ENCODE measurements at regions not wholly inside any gene's neighbourhood (a gene's known extent, or its start where the extent isn't known, plus 50 kb on each side); places are given as distances from the start of the nearest gene placed in this dataset.

DNA sequence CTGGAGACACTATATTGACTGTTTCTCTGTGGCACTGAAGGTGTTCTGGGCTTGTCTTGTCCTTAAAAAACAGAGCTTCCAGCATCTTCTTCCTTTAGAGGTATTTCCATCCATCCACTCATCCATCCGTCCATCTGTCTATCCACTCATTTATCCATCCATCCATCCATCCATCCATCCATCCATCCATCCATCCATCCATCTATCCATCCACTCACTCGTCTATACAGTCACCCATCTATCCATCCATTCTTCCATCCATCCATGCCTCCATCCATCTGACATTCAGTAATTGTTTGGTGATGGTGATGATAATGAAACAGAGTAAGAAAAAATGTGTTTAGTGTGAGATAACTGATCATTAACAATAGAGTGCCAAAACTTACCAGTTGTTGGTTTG, 334.8 kb downstream of the NSG2 start:
- H2AFZ ChIP-seq (ENCODE audit: low read length) = no peak overlapping the region
- no peak overlapping the region for H2BK12ac ChIP-seq (ENCODE audit: low read depth, low read length)
- H4K8ac ChIP-seq (ENCODE audit: extremely low read depth, insufficient read depth, low read length) = no peak overlapping the region
- no peak overlapping the region for H2BK15ac ChIP-seq (ENCODE audit: low read length)
- H3K23me2 ChIP-seq (ENCODE audit: low read depth, low read length) = peaks cover 3% of the 10 kb centered on the region; the same call in 1 of the 2 replicates
- no peak overlapping the region for H3K23ac ChIP-seq (ENCODE audit: insufficient read length)
- no peak overlapping the region for H3K27ac ChIP-seq (ENCODE audit: low read depth, low read length)
- no peak overlapping the region for H2BK120ac ChIP-seq (replicated peaks; ENCODE audit: low read depth, low read length)
- H3K79me2 ChIP-seq (ENCODE audit: control insufficient read depth in 1 of 2, insufficient read depth in 2 of 2, low read length in 2 of 2) = no peaks in the 10 kb centered on the region
- H3K9me3 ChIP-seq (ENCODE audit: insufficient read depth in 2 of 2, low read depth in 1 of 2, low read length in 1 of 2) = peaks cover 0 to 2% of the 10 kb centered on the region in 2 experiments; a peak in 1 of 4 replicates
- H3K27me3 ChIP-seq (replicated peaks in 1 of 4; ENCODE audit: control insufficient read depth in 3 of 4, extremely low read depth in 1 of 4, insufficient read depth in 3 of 4, low read length in 3 of 4) = no peaks in the 10 kb centered on the region
- H3K56ac ChIP-seq (replicated peaks; ENCODE audit: insufficient read length, low read depth, low read length) = no peak overlapping the region
- no peak overlapping the region for H3K9ac ChIP-seq (replicated peaks in 1 of 4; ENCODE audit: extremely low read depth in 1 of 4, low read depth in 3 of 4, low read length in 3 of 4)
- H3K36me3 ChIP-seq (ENCODE audit: control insufficient read depth in 2 of 4, insufficient read depth in 4 of 4, low read length in 3 of 4) = no peaks in the 10 kb centered on the region
- no peak for TF ChIP-seq KDM1A (IDR thresholded peaks at IDR 0.05; ENCODE audit: borderline replicate concordance, low read length)
- H2BK5ac ChIP-seq (ENCODE audit: low read depth, low read length) = no peak overlapping the region
- DNase-seq (ENCODE audit: low read depth in 1 of 2, low spot score in 2 of 2) (no peak), FAIRE-seq (no peak)
- H2BK20ac ChIP-seq (ENCODE audit: low read length) = no peak overlapping the region
- ChIA-PET CTCF (ENCODE audit: partially characterized antibody) (no interaction called here), POLR2A (ENCODE audit: partially characterized antibody) (no interaction called here)
- H4K20me1 ChIP-seq (replicated peaks in 1 of 2; ENCODE audit: control insufficient read depth in 1 of 2, insufficient read depth in 2 of 2, low read length in 2 of 2) = no peaks in the 10 kb centered on the region
- H2AK5ac ChIP-seq (ENCODE audit: low read depth, low read length) = no peak overlapping the region
- H3K18ac ChIP-seq (ENCODE audit: extremely low read depth, low read length) = no peak overlapping the region
- no peak overlapping the region for H3K4me2 ChIP-seq (ENCODE audit: insufficient read depth in 1 of 2, low read depth in 2 of 2, low read length in 2 of 2)
- H4K5ac ChIP-seq (ENCODE audit: insufficient read length, low read depth, low read length) = no peak overlapping the region
- H3K4me3 ChIP-seq (ENCODE audit: extremely low read depth in 1 of 4, insufficient read depth in 2 of 4, low read depth in 3 of 4, low read length in 4 of 4) = no peak overlapping the region
- no peak overlapping the region for H3K4ac ChIP-seq (replicated peaks; ENCODE audit: insufficient read length, low read depth, low read length)
- 86 to 100% methylated on average over 1 to 2 of the region's 2 CpGs for WGBS, 2 experiments (ENCODE audit: extremely low coverage in 1 of 2, insufficient coverage in 1 of 2, insufficient read length in 1 of 2, insufficient replicate concordance in 2 of 2, low coverage in 1 of 2, low lambda C conversion rate in 2 of 2, missing lambda C conversion rate in 1 of 2)
- H3K79me1 ChIP-seq (ENCODE audit: low read depth, low read length) = no peaks in the 10 kb centered on the region
- H4K91ac ChIP-seq (replicated peaks; ENCODE audit: insufficient read length, low read length) = no peak overlapping the region
- no peak overlapping the region for H3K14ac ChIP-seq (ENCODE audit: insufficient read length)
- peaks cover 0 to 2% (median 0%) of the 10 kb centered on the region in 4 experiments; a peak in 1 of 7 replicates for H3K4me1 ChIP-seq (replicated peaks in 1 of 4; ENCODE audit: control insufficient read depth in 3 of 4, insufficient read depth in 4 of 4, low read length in 3 of 4)
